Activated CD4-positive, alpha-beta T cell treated with anti-CD3 and anti-CD28 coated beads, Interleukin-2, amount 10 ng/mL, durations not matched to agents 7 days and 5 days (primary cell): ENCODE measurements at regions not wholly inside any gene's neighbourhood (a gene's known extent, or its start where the extent isn't known, plus 50 kb on each side); places are given as distances from the start of the nearest gene placed in this dataset.

ENCODE experiments used
- CTCF ChIA-PET: fragments of 350-600 bp; sonication (Branson Sonifier 250); formaldehyde crosslinking; loops from one replicate; lab custom pipeline; 2021; ENCODE audit warnings: antibody characterized with exemption; lab: Charles Lee
- POLR2A ChIA-PET: fragments of 350-600 bp; sonication (Branson Sonifier 250); formaldehyde crosslinking; loops from one replicate; lab custom pipeline; 2021; ENCODE audit warnings: antibody characterized with exemption; lab: Charles Lee
- DNase-seq: peaks from one replicate; pipeline ENCODE4 v3.0.0-alpha.2; 2020
- H3K27ac Mint-ChIP-seq: one replicate; pipeline ENCODE4 v1.8.0; 2021; ENCODE audit warnings: mild to moderate bottlenecking, moderate library complexity, mixed read lengths
- H3K27me3 Mint-ChIP-seq: one replicate; pipeline ENCODE4 v1.8.0; 2021; ENCODE audit warnings: mixed read lengths
- H3K36me3 Mint-ChIP-seq: one replicate; pipeline ENCODE4 v1.8.0; 2021; ENCODE audit warnings: low read depth, mixed read lengths
- H3K4me1 Mint-ChIP-seq: one replicate; pipeline ENCODE4 v1.8.0; 2021; ENCODE audit warnings: mixed read lengths
- H3K4me3 Mint-ChIP-seq: one replicate; pipeline ENCODE4 v1.8.0; 2021; ENCODE audit warnings: mild to moderate bottlenecking, moderate library complexity, mixed read lengths
- H3K9me3 Mint-ChIP-seq: one replicate; pipeline ENCODE4 v1.8.0; 2021; ENCODE audit warnings: mixed read lengths

- Mint-ChIP-seq H3K4me3 (no peak overlapping the region), H3K36me3 (no peaks in the 10 kb centered on the region), H3K9me3 (no peaks in the 10 kb centered on the region), H3K27me3 (peaks cover 14% of the 10 kb centered on the region), H3K27ac (no peak overlapping the region), H3K4me1 (no peaks in the 10 kb centered on the region)
- DNase-seq = no peak
- ChIA-PET POLR2A (no interaction called here), CTCF (no interaction called here)
Measured at GRCh38 chr5:57664700-57665099, 182.1 kb upstream of the ACTBL2 start.

GRCh38 chr5:57663466-57663865 lies 180.9 kb upstream of the ACTBL2 start:
- no peak for DNase-seq
- no peak overlapping the region for H3K27ac Mint-ChIP-seq
- POLR2A ChIA-PET = no interaction called here
- no peaks in the 10 kb centered on the region for H3K36me3 Mint-ChIP-seq
- peaks cover 15% of the 10 kb centered on the region for H3K27me3 Mint-ChIP-seq
- no peaks in the 10 kb centered on the region for H3K4me1 Mint-ChIP-seq
- CTCF ChIA-PET = no interaction called here
- H3K9me3 Mint-ChIP-seq = peaks cover 2% of the 10 kb centered on the region
- H3K4me3 Mint-ChIP-seq = no peak overlapping the region

GRCh38 chr5:57662991-57663390 lies 180.4 kb upstream of the ACTBL2 start:
- no peaks in the 10 kb centered on the region for H3K4me1 Mint-ChIP-seq
- CTCF ChIA-PET = interaction anchor here (1.6 kb wide), 1 partner anchor 13 kb away, joined by 3 read pairs; no protein-coding TSS in a partner anchor

GRCh38 chr5:57659886-57660285 lies 177.3 kb upstream of the ACTBL2 start:
- no peak overlapping the region for H3K4me3 Mint-ChIP-seq
- H3K4me1 Mint-ChIP-seq = no peaks in the 10 kb centered on the region
- no peak for DNase-seq
- ChIA-PET CTCF (no interaction called here), POLR2A (no interaction called here)
- peaks cover 2% of the 10 kb centered on the region for H3K9me3 Mint-ChIP-seq
- H3K27me3 Mint-ChIP-seq = peaks cover 10% of the 10 kb centered on the region
- H3K36me3 Mint-ChIP-seq = no peaks in the 10 kb centered on the region
- H3K27ac Mint-ChIP-seq = no peak overlapping the region

More at GRCh38 chr5:57662991-57663390, 180.4 kb upstream of the ACTBL2 start:
- Mint-ChIP-seq H3K27ac (no peak overlapping the region), H3K36me3 (no peaks in the 10 kb centered on the region), H3K4me3 (no peak overlapping the region), H3K9me3 (peaks cover 2% of the 10 kb centered on the region), H3K27me3 (peaks cover 15% of the 10 kb centered on the region)
- POLR2A ChIA-PET = no interaction called here
- DNase-seq = no peak

- no peak for DNase-seq
- Mint-ChIP-seq H3K4me3 (no peak overlapping the region), H3K36me3 (no peaks in the 10 kb centered on the region), H3K4me1 (no peaks in the 10 kb centered on the region), H3K27ac (no peak overlapping the region), H3K9me3 (peaks cover 2% of the 10 kb centered on the region), H3K27me3 (peaks cover 10% of the 10 kb centered on the region)
- ChIA-PET POLR2A (no interaction called here), CTCF (no interaction called here)
Measured at GRCh38 chr5:57658018-57658417, 175.4 kb upstream of the ACTBL2 start.

GRCh38 chr5:57655228-57655627 lies 172.6 kb upstream of the ACTBL2 start:
- Mint-ChIP-seq H3K27ac (no peak overlapping the region), H3K36me3 (no peaks in the 10 kb centered on the region), H3K4me3 (no peak overlapping the region), H3K27me3 (peaks cover 3% of the 10 kb centered on the region), H3K9me3 (peaks cover 2% of the 10 kb centered on the region), H3K4me1 (no peaks in the 10 kb centered on the region)
- ChIA-PET POLR2A (no interaction called here), CTCF (no interaction called here)
- no peak for DNase-seq

GRCh38 chr5:57653636-57654290 lies 171.2 kb upstream of the ACTBL2 start:
- DNase-seq = no peak
- no peaks in the 10 kb centered on the region for H3K4me1 Mint-ChIP-seq
- ChIA-PET CTCF (no interaction called here), POLR2A (no interaction called here)
- H3K9me3 Mint-ChIP-seq = no peaks in the 10 kb centered on the region
- H3K27ac Mint-ChIP-seq = no peak overlapping the region
- no peak overlapping the region for H3K4me3 Mint-ChIP-seq
- peaks cover 7% of the 10 kb centered on the region for H3K27me3 Mint-ChIP-seq
- no peaks in the 10 kb centered on the region for H3K36me3 Mint-ChIP-seq

- Mint-ChIP-seq H3K9me3 (no peaks in the 10 kb centered on the region), H3K27me3 (peaks cover 12% of the 10 kb centered on the region), H3K36me3 (no peaks in the 10 kb centered on the region), H3K4me1 (no peaks in the 10 kb centered on the region), H3K27ac (no peak overlapping the region), H3K4me3 (no peak overlapping the region)
- ChIA-PET POLR2A (no interaction called here), CTCF (interaction anchor here (1.2 kb wide), 1 partner anchor 17 kb away, joined by 3 read pairs; no protein-coding TSS in a partner anchor)
- no peak for DNase-seq
Measured at GRCh38 chr5:57651127-57651526, 168.5 kb upstream of the ACTBL2 start.

- peak; percentile 29 for DNase-seq
- Mint-ChIP-seq H3K9me3 (no peaks in the 10 kb centered on the region), H3K36me3 (no peaks in the 10 kb centered on the region), H3K27me3 (peaks cover 12% of the 10 kb centered on the region), H3K27ac (no peak overlapping the region), H3K4me3 (no peak overlapping the region), H3K4me1 (no peaks in the 10 kb centered on the region)
- CTCF ChIA-PET = interaction anchor here (0.5 to 1.2 kb wide), 7 partner anchors 12 to 811 kb away, joined by 3 to 4 read pairs (median 3); no protein-coding TSS in a partner anchor
- POLR2A ChIA-PET = no interaction called here
Measured at GRCh38 chr5:57650360-57651069, 167.9 kb upstream of the ACTBL2 start.

- Mint-ChIP-seq H3K4me3 (no peak overlapping the region), H3K27me3 (peaks cover 13% of the 10 kb centered on the region), H3K27ac (no peak overlapping the region), H3K9me3 (no peaks in the 10 kb centered on the region), H3K36me3 (no peaks in the 10 kb centered on the region), H3K4me1 (no peaks in the 10 kb centered on the region)
- ChIA-PET CTCF (interaction anchor here (0.6 kb wide), 1 partner anchor 26 kb away, joined by 3 read pairs; no protein-coding TSS in a partner anchor), POLR2A (no interaction called here)
- no peak for DNase-seq
Measured at GRCh38 chr5:57642698-57643097, 160.1 kb upstream of the ACTBL2 start.

- ChIA-PET CTCF (interaction anchor here (0.6 kb wide), 1 partner anchor 27 kb away, joined by 3 read pairs; no protein-coding TSS in a partner anchor), POLR2A (no interaction called here)
- H3K27me3 Mint-ChIP-seq = peaks cover 13% of the 10 kb centered on the region
- DNase-seq = no peak
- H3K9me3 Mint-ChIP-seq = no peaks in the 10 kb centered on the region
- H3K27ac Mint-ChIP-seq = no peak overlapping the region
- H3K4me1 Mint-ChIP-seq = no peaks in the 10 kb centered on the region
- H3K36me3 Mint-ChIP-seq = no peaks in the 10 kb centered on the region
- H3K4me3 Mint-ChIP-seq = no peak overlapping the region
Measured at GRCh38 chr5:57642066-57642465, 159.5 kb upstream of the ACTBL2 start.

GRCh38 chr5:57635146-57635777 lies 152.7 kb upstream of the ACTBL2 start:
- H3K36me3 Mint-ChIP-seq = no peaks in the 10 kb centered on the region
- ChIA-PET POLR2A (no interaction called here), CTCF (no interaction called here)
- DNase-seq = no peak
- no peaks in the 10 kb centered on the region for H3K4me1 Mint-ChIP-seq
- H3K27ac Mint-ChIP-seq = no peak overlapping the region
- no peak overlapping the region for H3K4me3 Mint-ChIP-seq
- H3K9me3 Mint-ChIP-seq = no peaks in the 10 kb centered on the region
- peaks cover 5% of the 10 kb centered on the region for H3K27me3 Mint-ChIP-seq

- H3K9me3 Mint-ChIP-seq = no peaks in the 10 kb centered on the region
- no peak for DNase-seq
- H3K4me1 Mint-ChIP-seq = no peaks in the 10 kb centered on the region
- no peak overlapping the region for H3K4me3 Mint-ChIP-seq
- peaks cover 2% of the 10 kb centered on the region for H3K27me3 Mint-ChIP-seq
- POLR2A ChIA-PET = no interaction called here
- no peaks in the 10 kb centered on the region for H3K36me3 Mint-ChIP-seq
- CTCF ChIA-PET = no interaction called here
- no peak overlapping the region for H3K27ac Mint-ChIP-seq
Measured at GRCh38 chr5:57632937-57633336, 150.3 kb upstream of the ACTBL2 start.
